ENCODE measurements at regions not wholly inside any gene's neighbourhood (a gene's known extent, or its start where the extent isn't known, plus 50 kb on each side); places are given as distances from the start of the nearest gene placed in this dataset.

DNA sequence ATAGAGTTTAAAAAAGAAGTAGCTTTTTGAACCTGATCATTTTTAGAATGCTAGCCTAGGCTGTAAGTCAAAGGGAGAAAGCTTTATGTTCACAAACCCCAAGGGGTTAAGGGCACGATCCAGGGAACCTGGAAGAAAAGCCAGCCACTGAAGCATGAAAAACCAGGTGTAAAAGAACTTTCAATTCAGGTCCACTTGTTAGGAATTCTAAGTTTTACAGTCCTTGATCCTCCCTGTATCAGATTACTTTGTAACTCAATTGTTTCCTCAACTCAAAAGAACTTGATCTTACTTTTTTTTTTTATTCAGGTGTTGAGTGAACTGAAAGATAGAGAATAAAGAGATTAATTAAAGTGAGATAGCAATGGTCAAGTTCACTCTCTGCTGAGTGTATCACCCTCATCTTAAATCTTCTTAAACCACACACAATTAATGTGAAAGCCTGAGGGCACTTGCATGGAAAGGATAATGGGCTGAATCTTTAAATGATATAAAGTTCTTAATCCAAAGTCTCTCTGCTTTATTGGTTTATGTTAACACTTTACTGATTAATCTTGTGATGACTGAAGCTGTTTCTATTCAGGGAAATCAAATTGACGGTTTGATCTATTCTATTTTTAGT lies 672.2 kb upstream of the LRRN3 start:
- Histone ChIP-seq H3K4me1 (ENCODE audit: control insufficient read depth, insufficient read depth, low read length) (no peaks in the 10 kb centered on the region), H3K27me3 (replicated peaks in 1 of 2; ENCODE audit: control insufficient read depth in 2 of 2, insufficient read depth in 2 of 2, low read length in 1 of 2) (no peaks in the 10 kb centered on the region), H3K27ac (ENCODE audit: control insufficient read depth, insufficient read depth) (no peak overlapping the region), H4K20me1 (ENCODE audit: control insufficient read depth, insufficient read depth) (no peaks in the 10 kb centered on the region), H3K36me3 (ENCODE audit: control insufficient read depth in 2 of 2, insufficient read depth in 2 of 2, low read length in 1 of 2) (no peaks in the 10 kb centered on the region), H3K9me3 (replicated peaks; ENCODE audit: control insufficient read depth, insufficient read depth, low read length) (no peaks in the 10 kb centered on the region), H3K79me2 (ENCODE audit: control insufficient read depth, insufficient read depth, low read length) (no peaks in the 10 kb centered on the region), H2AFZ (ENCODE audit: control insufficient read depth, low read depth, low read length) (no peak overlapping the region), H3K4me2 (ENCODE audit: control insufficient read depth, insufficient read depth) (no peak overlapping the region), H3K4me3 (no peak overlapping the region), H3K9ac (ENCODE audit: control insufficient read depth, insufficient read depth, low read length) (no peak overlapping the region)
- no peak for ATAC-seq
- ChIA-PET RAD21 (ENCODE audit: unreplicated experiment) (no interaction called here), CTCF (no interaction called here), SMC1A (ENCODE audit: uncharacterized antibody, unreplicated experiment) (no interaction called here), POLR2A (no interaction called here)
- intact Hi-C loops (cut with micrococcal nuclease; ENCODE audit: unreplicated experiment): no loop called here
- 3% methylated on average over 2 of the region's 2 CpGs for WGBS (ENCODE audit: insufficient coverage, insufficient replicate concordance, low lambda C conversion rate, missing lambda C conversion rate)
- no peak for DNase-seq (ENCODE audit: low read depth, low spot score)
- in situ Hi-C loops (cut with MboI): no loop called here
- no peak for FAIRE-seq
- no peak for TF ChIP-seq PML (IDR thresholded peaks at IDR 0.05; ENCODE audit: low read length)
- no peak for TF ChIP-seq SREBF1 (IDR thresholded peaks at IDR 0.05; ENCODE audit: low read length)
- no peak for TF ChIP-seq MYB (IDR thresholded peaks at IDR 0.05; ENCODE audit: borderline replicate concordance, low read depth, low read length)
- TF ChIP-seq NRF1 (conservative IDR thresholded peaks at IDR 0.05; ENCODE audit: low read depth, low read length): no peak
- TF ChIP-seq WRNIP1 (IDR thresholded peaks at IDR 0.05; ENCODE audit: borderline replicate concordance, low read depth, low read length): no peak
- no peak for TF ChIP-seq IKZF2 (IDR thresholded peaks at IDR 0.05)
- no peak for TF ChIP-seq USF2 (IDR thresholded peaks at IDR 0.05; ENCODE audit: borderline replicate concordance, low read depth, low read length)
- TF ChIP-seq, protein P1, sequence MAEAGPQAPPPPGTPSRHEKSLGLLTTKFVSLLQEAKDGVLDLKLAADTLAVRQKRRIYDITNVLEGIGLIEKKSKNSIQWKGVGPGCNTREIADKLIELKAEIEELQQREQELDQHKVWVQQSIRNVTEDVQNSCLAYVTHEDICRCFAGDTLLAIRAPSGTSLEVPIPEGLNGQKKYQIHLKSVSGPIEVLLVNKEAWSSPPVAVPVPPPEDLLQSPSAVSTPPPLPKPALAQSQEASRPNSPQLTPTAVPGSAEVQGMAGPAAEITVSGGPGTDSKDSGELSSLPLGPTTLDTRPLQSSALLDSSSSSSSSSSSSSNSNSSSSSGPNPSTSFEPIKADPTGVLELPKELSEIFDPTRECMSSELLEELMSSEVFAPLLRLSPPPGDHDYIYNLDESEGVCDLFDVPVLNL (IDR thresholded peaks at IDR 0.05; ENCODE audit: low read depth, low read length): no peak
- no peak for TF ChIP-seq ZBTB11 (CRISPR knock-in tag; IDR thresholded peaks at IDR 0.05)
- TF ChIP-seq, protein P2, sequence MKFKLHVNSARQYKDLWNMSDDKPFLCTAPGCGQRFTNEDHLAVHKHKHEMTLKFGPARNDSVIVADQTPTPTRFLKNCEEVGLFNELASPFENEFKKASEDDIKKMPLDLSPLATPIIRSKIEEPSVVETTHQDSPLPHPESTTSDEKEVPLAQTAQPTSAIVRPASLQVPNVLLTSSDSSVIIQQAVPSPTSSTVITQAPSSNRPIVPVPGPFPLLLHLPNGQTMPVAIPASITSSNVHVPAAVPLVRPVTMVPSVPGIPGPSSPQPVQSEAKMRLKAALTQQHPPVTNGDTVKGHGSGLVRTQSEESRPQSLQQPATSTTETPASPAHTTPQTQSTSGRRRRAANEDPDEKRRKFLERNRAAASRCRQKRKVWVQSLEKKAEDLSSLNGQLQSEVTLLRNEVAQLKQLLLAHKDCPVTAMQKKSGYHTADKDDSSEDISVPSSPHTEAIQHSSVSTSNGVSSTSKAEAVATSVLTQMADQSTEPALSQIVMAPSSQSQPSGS (IDR thresholded peaks at IDR 0.05; ENCODE audit: low read length): no peak
- BruUV-seq (replicated peaks): no TSS peak
